Small intestine (tissue), 7 donors: ENCODE measurements at regions not wholly inside any gene's neighbourhood (a gene's known extent, or its start where the extent isn't known, plus 50 kb on each side); places are given as distances from the start of the nearest gene placed in this dataset.
"Not testable (repeated sequence)": the region's sequence is repeated elsewhere in the genome, so short reads cannot be mapped to it uniquely, and the experiment has no call there.

Source experiments
- DNase-seq, 2 donors: peaks; one replicate each; pipeline versions ENCODE4 v3.0.0 to v3.0.0-alpha.2; 2013
- FAIRE-seq: peaks from 2 replicates; lab custom pipeline; 2012; peaks lifted over from hg19 to GRCh38; lab: Jason Lieb, UNC
- H3K27ac ChIP-seq, 3 donors: one replicate each; pipeline ENCODE4 v1.5.1; 2013; ENCODE audit warnings: low read length in 2 of 3, mild to moderate bottlenecking in 2 of 3, control low read depth in 1 of 3, inconsistent platforms in 1 of 3, low read depth in 1 of 3, moderate library complexity in 1 of 3
- H3K27me3 ChIP-seq, 3 donors: one replicate each; pipeline ENCODE4 v1.6.1; 2013; ENCODE audit warnings: low read length in 3 of 3, inconsistent platforms in 1 of 3; ENCODE audit not compliant: control insufficient read depth in 3 of 3, insufficient read depth in 3 of 3
- H3K36me3 ChIP-seq, 3 donors: one replicate each; pipeline ENCODE4 v1.6.1; 2013; ENCODE audit warnings: low read length in 3 of 3, inconsistent platforms in 1 of 3, low read depth in 1 of 3, mild to moderate bottlenecking in 1 of 3, moderate library complexity in 1 of 3; ENCODE audit not compliant: control insufficient read depth in 3 of 3, insufficient read depth in 2 of 3
- H3K4me1 ChIP-seq, 3 donors: one replicate each; pipeline ENCODE4 v1.6.1; 2013; ENCODE audit warnings: low read length in 2 of 3, inconsistent platforms in 1 of 3, low read depth in 1 of 3, mild to moderate bottlenecking in 1 of 3, moderate library complexity in 1 of 3; ENCODE audit not compliant: control insufficient read depth in 3 of 3, insufficient read depth in 2 of 3
- H3K4me3 ChIP-seq, 3 donors: one replicate each; pipeline ENCODE4 v1.5.1; 2013; ENCODE audit warnings: low read length in 3 of 3, control low read depth in 1 of 3, inconsistent platforms in 1 of 3, low read depth in 1 of 3, mild to moderate bottlenecking in 1 of 3, moderate library complexity in 1 of 3
- H3K9me3 ChIP-seq, 2 donors: one replicate each; pipeline ENCODE4 v1.6.1; 2013; ENCODE audit warnings: low read depth in 1 of 2, low read length in 1 of 2; ENCODE audit not compliant: control insufficient read depth in 2 of 2, insufficient read depth in 1 of 2
- WGBS, 3 donors: extraction: QIAGEN DNeasy Blood & Tissue Kit; methylation state at CpG; one replicate each; pipeline ENCODE4 v1.1.7; 2013; 5-methylcytosine and 5-hydroxymethylcytosine counted together
- donor health status: healthy with polysubstance abuse.
- donor health status: control.
- donor health status: control.
- donor health status: Bipolar disorder and iron deficiency.
- donor health status: healthy.

DNA sequence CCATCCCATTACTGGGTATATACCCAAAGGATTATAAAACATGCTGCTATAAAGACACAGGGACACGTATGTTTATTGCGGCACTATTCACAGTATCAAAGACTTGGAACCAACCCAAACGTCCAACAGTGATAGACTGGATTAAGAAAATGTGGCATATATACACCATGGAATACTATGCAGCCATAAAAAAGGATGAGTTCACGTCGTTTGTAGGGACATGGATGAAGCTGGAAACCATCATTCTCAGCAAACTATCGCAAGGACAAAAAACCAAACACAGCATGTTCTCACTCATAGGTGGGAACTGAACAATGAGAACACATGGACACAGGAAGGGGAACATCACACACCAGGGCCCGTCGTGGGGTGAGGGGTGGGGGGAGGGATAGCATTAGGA, 106.1 kb downstream of the CHD1L start:
- not testable (repeated sequence) for H3K36me3 ChIP-seq, H3K4me3 ChIP-seq, H3K9me3 ChIP-seq, H3K27ac ChIP-seq, H3K27me3 ChIP-seq, H3K4me1 ChIP-seq, FAIRE-seq, DNase-seq
- 83 to 86% (median 85%) methylated on average over 8 of the region's 8 CpGs for WGBS, 3 donors

DNA sequence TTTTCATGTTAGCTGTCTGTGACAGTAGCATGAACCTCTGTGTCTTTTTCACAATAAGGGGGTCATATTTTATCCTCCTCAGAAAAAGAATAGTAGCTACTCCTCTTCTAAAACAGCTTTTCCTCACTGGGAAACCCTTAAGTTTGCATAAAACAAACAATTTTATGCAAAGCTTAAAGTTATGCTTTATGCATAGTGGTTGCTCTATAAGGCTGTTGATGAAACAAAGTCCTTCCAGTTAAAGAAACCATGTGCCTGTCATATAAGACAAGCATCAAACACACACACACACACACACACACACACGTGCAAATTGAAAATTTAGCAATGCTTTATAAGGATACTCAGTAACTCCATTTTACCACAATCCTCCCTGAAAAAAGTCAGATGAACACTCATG, 107.0 kb downstream of the CHD1L start:
- no peak for FAIRE-seq
- no peak overlapping the region for H3K27ac ChIP-seq
- no peaks in the 10 kb centered on the region for H3K4me1 ChIP-seq
- H3K4me3 ChIP-seq, result no peak overlapping the region
- no peaks in the 10 kb centered on the region for H3K36me3 ChIP-seq
- no peaks in the 10 kb centered on the region for H3K9me3 ChIP-seq
- 61 to 79% (median 78%) methylated on average over 1 of the region's 1 CpG for WGBS, 3 donors
- DNase-seq, result no peak
- peaks cover 0 to 2% (median 0%) of the 10 kb centered on the region in 3 donors for H3K27me3 ChIP-seq

DNA sequence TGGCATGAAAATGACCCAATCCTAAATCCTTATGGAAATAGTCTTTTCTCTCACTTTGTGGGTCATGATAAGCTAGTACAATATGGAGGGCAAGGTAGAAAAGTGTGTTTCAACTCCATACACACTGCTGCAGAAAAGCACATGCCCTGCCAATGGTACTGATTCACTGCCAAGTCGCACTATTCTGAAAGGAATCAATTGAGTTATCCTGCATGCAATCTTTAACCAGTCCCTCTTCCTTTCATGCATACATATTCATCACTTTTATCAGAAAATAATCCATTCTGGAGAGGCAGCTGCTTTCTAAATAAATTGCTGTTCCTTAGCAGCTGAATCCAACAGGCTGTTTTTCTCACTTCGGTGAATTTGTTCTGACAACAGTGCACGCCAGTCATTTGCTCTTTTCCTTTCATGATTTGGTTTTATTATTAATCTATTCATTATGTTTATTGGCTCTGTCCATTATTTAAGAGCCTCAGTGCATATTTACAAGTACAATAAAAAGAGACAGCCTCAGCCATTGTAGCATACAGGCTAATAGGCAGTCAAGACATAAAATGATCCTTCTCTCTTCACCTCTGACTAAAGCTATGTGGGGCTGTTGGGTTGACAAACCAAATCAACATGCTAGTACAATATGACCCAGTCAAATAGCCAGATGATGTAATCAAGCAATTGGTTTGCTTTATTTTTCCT, 108.8 kb downstream of the CHD1L start:
- WGBS, 3 donors, result 65 to 76% (median 73%) methylated on average over 3 of the region's 3 CpGs
- DNase-seq (no peak), FAIRE-seq (no peak)
- Histone ChIP-seq H3K36me3 (no peaks in the 10 kb centered on the region), H3K27ac (no peak overlapping the region), H3K27me3 (peaks cover 0 to 2% (median 0%) of the 10 kb centered on the region in 3 donors), H3K9me3 (no peaks in the 10 kb centered on the region), H3K4me1 (no peaks in the 10 kb centered on the region), H3K4me3 (no peak overlapping the region)

DNA sequence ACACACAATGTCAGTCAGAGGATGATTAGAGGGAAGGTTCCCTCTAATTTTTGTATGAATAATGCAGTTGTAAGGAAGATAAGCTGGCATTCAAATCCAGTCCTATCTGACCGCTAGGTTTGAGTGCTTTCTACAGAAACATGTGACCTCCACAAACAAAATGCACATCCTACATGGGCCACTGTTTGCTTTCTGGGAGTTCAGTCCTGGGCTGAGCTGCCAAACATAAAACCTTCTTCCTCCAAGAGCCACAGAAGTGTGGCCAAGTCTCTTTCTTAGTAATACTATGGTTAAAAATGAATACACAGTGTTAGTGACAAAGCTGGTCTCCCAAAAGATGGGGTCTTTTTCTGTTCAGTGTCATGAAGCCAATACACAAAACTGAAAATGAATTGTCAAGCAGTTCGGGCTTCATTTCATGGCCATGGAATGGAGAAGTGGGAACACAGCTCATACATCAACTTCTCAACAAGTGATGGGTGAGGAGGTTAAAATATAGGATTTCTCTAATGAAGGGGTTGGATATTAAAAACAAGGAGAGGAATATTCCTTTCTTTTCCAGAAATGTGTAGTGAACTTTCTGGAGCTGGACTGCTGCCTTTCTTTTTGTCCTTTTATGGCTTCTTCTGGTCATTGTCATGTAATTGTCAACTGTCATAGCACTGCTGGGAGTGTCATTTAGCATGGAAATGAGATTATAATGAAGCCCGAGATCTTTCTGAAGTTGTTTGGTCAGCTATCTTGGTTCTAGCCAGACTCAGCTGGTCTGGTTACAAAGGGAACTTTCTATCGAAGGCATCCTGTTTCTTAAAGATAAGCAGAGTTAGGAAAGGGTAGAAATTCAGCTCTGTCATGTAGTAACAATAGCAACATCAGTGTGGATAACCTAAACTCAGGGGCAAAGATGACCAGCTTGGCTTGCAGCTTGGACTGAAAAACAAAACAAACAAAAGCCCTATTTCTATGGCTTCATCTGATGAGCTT, 135.1 kb downstream of the CHD1L start:
- Histone ChIP-seq H3K27me3 (no peaks in the 10 kb centered on the region), H3K9me3 (no peaks in the 10 kb centered on the region), H3K27ac (no peak overlapping the region), H3K4me1 (no peaks in the 10 kb centered on the region), H3K36me3 (no peaks in the 10 kb centered on the region), H3K4me3 (no peak overlapping the region)
- no peak for DNase-seq
- FAIRE-seq, result no peak
- WGBS, 3 donors, result 41 to 53% (median 46%) methylated on average over 4 of the region's 4 CpGs

DNA sequence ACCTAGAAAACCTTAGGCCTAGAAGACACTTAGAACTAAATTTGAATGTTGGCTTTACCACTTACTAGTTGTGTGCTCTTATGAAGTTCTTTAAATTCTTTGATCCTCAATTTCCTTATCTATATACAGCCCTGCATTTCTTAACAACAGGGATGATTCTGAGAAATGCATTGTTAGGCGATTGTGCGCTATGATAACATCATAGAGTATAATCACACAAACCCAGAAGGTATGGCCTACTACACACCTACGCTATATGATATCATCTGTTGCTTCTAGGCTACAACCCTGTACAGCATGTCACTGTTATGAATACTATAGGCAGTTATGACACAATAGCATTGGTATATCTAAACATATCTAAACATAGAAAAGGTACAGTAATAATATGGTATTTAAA, 137.4 kb downstream of the CHD1L start:
- Histone ChIP-seq H3K27ac (no peak overlapping the region), H3K4me1 (no peaks in the 10 kb centered on the region), H3K27me3 (no peaks in the 10 kb centered on the region), H3K9me3 (no peaks in the 10 kb centered on the region), H3K4me3 (no peak overlapping the region), H3K36me3 (no peaks in the 10 kb centered on the region)
- WGBS, 3 donors, result 92 to 96% (median 95%) methylated on average over 3 of the region's 3 CpGs
- FAIRE-seq, result no peak
- DNase-seq, result no peak

DNA sequence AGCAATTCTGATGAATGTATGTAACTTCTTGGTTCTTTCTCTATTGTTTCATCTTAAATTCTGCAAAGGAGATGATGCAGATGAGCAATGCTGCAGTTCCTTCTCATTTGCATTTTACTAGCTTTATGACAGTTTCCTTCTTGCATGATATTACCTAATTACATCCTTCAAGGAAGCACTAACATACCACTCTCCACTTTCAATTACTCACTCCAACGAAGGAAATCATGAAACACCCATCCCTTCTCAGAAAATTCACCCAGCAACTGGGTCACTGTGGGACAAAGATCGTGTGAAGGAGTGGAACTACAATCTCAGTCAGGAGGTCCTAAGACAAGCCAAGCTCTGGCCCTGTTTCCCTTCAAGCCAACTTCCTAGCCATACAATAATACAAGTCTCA, 142.3 kb downstream of the CHD1L start:
- Histone ChIP-seq H3K4me3 (no peak overlapping the region), H3K4me1 (no peaks in the 10 kb centered on the region), H3K27me3 (no peaks in the 10 kb centered on the region), H3K27ac (no peak overlapping the region), H3K9me3 (no peaks in the 10 kb centered on the region), H3K36me3 (no peaks in the 10 kb centered on the region)
- WGBS, 3 donors, result 17 to 52% (median 26%) methylated on average over 2 of the region's 2 CpGs
- FAIRE-seq (no peak), DNase-seq (no peak)

DNA sequence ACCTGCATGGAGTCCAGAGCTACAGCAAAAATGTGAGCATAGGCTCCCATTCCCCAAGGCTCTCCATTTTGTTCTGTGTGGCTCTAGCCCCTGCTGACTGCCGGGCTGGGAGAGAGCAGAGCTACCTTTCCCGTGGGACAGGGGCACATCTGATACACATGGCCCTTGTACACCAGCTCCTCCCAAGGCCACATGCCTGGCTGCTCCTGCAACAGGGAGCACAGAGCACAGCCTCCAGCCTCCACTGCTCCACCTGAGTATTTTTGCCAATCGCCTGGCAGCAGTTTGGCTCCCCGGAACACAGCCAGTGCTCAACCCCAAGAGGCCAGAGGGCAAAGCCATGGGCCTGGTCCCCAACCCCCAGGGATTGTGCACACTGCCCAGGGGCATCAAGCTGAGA, 146.5 kb downstream of the CHD1L start:
- no peak for FAIRE-seq
- Histone ChIP-seq H3K4me1 (no peaks in the 10 kb centered on the region), H3K36me3 (no peaks in the 10 kb centered on the region), H3K27me3 (no peaks in the 10 kb centered on the region), H3K9me3 (peaks cover 0 to 9% of the 10 kb centered on the region in 2 donors), H3K4me3 (no peak overlapping the region), H3K27ac (no peak overlapping the region)
- 76 to 83% (median 76%) methylated on average over 4 of the region's 4 CpGs for WGBS, 3 donors
- no peak for DNase-seq

DNA sequence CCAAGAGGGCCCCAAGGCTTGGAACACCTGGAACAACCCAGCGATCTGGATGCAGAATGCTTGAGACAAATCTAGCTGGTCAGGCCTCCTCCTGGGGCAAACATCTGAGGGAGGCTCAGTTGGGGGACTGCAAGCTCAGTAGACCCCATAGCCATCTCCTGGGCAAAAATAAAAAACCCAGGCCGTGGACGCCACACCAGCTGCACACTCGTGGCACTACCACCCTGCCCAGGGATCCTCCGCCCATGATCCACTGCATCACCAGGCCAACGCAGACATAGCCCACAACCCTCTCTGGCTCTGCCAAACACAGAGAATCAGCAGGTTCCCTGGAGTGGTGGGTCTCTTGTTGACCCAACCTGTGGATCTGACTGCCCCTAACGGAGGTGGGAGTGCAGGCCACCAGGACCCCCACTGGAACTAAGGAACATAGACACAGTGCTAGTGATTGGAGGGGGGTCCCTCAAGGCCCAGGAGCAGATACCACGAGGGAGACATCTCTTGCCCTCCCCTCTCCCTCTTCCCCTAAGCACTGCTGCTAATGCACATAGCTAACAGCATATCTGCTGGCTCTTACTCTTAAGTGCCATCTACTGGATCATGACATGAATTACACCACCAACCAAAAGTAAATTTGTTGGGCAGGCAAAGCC, 147.2 kb downstream of the CHD1L start:
- no peak for FAIRE-seq
- Histone ChIP-seq H3K4me1 (no peaks in the 10 kb centered on the region), H3K36me3 (no peaks in the 10 kb centered on the region), H3K27ac (no peak overlapping the region), H3K4me3 (no peak overlapping the region), H3K9me3 (peaks cover 0 to 9% of the 10 kb centered on the region in 2 donors), H3K27me3 (no peaks in the 10 kb centered on the region)
- DNase-seq, result peak; percentile 31 to 40
- WGBS, 3 donors, result 71 to 78% (median 75%) methylated on average over 8 of the region's 8 CpGs
